ENCODE measurements at regions not wholly inside any gene's neighbourhood (a gene's known extent, or its start where the extent isn't known, plus 50 kb on each side); places are given as distances from the start of the nearest gene placed in this dataset.

GRCh38 chr1:61627365-61627764 lies 97.6 kb downstream of the TM2D1 start:
- no peak for TF ChIP-seq GTF3A (CRISPR knock-in tag; conservative IDR thresholded peaks at IDR 0.05)
- TF ChIP-seq TAF1 (CRISPR knock-in tag; IDR thresholded peaks at IDR 0.05), result no peak
- TF ChIP-seq SMC3 (IDR thresholded peaks at IDR 0.05; ENCODE audit: low read length), result no peak
- no peak for TF ChIP-seq ZNF121 (CRISPR knock-in tag; IDR thresholded peaks at IDR 0.05)
- TF ChIP-seq, protein P1, sequence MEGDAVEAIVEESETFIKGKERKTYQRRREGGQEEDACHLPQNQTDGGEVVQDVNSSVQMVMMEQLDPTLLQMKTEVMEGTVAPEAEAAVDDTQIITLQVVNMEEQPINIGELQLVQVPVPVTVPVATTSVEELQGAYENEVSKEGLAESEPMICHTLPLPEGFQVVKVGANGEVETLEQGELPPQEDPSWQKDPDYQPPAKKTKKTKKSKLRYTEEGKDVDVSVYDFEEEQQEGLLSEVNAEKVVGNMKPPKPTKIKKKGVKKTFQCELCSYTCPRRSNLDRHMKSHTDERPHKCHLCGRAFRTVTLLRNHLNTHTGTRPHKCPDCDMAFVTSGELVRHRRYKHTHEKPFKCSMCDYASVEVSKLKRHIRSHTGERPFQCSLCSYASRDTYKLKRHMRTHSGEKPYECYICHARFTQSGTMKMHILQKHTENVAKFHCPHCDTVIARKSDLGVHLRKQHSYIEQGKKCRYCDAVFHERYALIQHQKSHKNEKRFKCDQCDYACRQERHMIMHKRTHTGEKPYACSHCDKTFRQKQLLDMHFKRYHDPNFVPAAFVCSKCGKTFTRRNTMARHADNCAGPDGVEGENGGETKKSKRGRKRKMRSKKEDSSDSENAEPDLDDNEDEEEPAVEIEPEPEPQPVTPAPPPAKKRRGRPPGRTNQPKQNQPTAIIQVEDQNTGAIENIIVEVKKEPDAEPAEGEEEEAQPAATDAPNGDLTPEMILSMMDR (CRISPR knock-in tag; IDR thresholded peaks at IDR 0.05), result no peak
- TF ChIP-seq NR2C2 (CRISPR knock-in tag; IDR thresholded peaks at IDR 0.05; ENCODE audit: borderline replicate concordance), result no peak
- TF ChIP-seq EED (CRISPR knock-in tag; IDR thresholded peaks at IDR 0.05), result no peak
- TF ChIP-seq SMAD3 (CRISPR knock-in tag; IDR thresholded peaks at IDR 0.05), result no peak
- no peak for TF ChIP-seq ZNF33B (CRISPR knock-in tag; IDR thresholded peaks at IDR 0.05)
- TF ChIP-seq DPF2 (CRISPR knock-in tag; IDR thresholded peaks at IDR 0.05; ENCODE audit: borderline replicate concordance, low read depth), result no peak
- no peak for TF ChIP-seq ZFX (CRISPR knock-in tag; IDR thresholded peaks at IDR 0.05; ENCODE audit: low read depth)
- no peak for TF ChIP-seq NR2F1 (CRISPR knock-in tag; IDR thresholded peaks at IDR 0.05)

Measured in HepG2 (cell line).